ENCODE measurements at regions not wholly inside any gene's neighbourhood (a gene's known extent, or its start where the extent isn't known, plus 50 kb on each side); places are given as distances from the start of the nearest gene placed in this dataset.

DNA sequence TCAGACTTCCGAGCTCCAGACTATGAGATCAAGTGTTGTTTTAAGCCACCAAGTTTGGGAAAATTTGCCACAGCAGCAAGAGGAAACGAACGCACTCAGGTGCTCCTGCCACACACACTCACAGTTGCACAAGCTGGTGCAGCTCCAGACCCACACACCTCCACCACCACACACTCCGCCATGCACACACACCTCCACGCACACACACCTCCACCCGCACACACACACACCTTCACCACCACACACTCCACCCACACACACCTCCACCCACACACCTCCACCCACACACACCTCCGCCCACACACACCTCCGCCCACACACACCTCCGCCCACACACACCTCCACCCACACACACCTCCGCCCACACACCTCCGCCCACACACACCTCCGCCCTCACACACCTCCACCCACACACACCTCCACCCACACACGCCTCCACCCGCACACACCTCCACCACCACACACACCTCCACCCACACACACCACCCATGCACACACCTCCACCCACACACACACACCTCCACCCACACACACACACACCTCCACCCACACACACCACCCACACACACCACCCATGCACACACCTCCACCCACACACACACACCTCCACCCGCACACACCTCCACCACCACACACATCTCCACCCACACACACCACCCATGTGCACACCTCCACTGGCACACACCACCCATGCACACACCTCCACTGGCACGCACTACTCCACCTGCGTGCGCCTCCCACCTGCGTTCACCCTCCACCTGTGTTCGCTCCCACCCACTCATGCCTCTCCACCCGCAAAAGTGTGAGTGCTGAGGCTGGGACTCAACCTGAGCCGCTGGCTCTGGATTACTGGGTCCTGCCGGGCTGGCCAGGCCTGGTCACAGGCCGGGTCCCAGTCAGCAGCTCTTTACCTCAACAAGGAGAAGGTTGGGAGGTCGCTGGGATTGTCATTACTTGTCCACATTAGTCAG, 175.6 kb downstream of the BMP7 start:
- DNase-seq, result peak in 1 of 2 donors; percentile 3

GRCh38 chr20:57091748-57092111, 174.7 kb downstream of the BMP7 start:
- DNase-seq, result no peak

DNA sequence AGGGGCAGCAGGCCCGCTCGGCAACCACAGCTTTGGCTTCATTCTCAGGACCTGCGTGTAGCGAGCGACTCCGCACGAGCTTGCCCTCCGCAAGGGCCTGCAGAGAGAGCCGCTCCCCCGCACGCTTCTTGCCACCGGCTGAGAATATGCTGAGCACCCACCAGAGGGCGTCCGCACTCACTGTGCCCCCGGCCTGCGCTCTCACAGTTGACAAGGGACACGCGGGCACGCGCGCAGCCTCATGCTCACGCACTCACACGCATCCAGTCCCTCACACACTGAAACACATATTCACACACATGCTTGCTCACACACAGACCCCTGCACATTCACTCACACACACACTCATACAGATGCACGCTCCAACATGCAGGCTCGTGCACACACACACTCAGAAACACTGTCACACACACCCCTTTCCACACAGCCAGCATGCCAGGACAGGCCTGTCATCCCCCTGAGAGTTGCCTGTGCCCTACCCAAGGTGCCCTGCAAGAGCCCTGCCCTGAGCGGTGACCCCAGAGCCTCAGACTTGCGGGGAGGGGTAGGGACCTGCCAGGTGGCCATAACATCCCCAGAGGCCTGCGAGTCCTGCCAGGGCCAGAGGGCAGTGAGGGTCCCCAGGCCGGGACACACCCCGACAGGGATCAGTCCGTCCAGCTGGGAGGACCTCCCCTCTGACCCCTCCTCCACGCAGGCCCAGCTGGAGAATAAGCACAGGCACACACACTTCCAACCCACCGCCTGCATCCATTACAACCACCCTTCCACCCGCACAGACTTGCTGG, 174.1 kb downstream of the BMP7 start:
- peak; percentile 48 to 57 for DNase-seq

DNA sequence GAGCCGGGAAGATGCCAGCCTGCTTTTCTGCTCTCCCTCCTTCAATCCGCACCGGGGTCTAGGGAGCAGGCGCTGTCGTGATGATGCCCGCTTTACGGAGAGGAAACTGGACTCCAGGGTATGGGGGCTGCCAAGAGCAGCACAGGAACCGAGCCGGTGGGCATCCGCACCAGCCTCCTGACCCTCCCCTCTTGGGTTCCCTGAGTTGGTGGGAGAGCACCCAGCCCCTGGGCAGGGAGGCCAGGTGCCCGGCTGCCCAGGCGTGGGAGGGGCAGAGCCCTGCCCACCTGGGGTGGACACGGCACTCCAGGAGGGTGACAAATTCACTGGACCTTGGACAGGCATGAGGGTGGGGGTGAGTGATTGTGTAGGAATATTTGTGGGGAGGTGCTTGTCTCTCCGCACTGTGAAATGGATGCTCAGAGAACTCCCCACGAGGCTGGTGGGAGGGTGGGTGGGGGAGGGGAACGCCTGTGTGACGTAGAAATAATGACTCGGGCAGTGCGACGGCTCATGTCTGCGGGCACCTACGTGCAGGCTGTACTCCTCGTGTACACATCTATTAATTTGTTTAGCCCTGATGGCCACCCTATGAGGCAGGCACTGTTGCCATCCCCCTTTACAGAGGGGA, 173.4 kb downstream of the BMP7 start:
- no peak for DNase-seq

DNA sequence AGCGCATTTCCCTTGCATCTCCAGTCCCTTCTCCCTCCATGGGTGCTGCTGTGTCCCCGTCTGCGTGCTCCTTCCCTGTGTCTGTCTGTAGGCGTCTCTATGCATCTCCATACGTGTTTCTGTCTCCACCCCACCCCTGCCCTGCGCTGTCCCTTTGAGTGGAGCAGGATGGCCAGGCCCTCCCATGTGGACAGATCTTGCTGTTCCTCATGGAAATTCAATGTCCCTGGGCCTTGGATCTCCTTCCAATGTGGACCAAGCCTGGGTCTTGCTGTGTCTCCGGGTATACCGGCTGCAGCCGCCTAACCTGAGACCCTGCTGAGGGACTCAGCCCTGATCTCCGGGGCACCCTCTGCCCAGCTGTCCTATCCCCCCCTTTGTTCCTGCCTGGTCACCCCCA, 172.7 kb downstream of the BMP7 start:
- DNase-seq, result no peak

- no peak for DNase-seq
Measured at GRCh38 chr20:57094252-57094891, 172.1 kb downstream of the BMP7 start.

DNA sequence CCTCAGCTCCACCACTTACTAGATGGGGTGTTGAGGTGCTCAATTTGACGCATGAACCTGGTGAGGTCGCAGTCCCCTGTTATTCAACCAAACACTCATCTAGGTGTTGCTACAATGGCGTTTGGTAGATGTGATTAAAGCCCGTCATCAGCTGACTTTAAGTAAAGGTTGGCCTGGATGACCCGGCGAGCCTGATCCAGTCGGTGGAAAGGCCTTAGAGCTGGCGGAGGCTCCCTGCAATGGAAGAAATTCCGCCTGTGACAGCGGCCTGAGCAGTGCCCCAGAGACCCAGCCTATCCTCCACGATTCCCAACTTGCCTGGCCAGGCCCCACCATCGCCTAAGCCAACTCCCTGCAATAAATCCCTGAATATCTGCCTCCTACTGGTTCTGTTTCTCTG, 171.4 kb downstream of the BMP7 start:
- DNase-seq, result no peak

DNA sequence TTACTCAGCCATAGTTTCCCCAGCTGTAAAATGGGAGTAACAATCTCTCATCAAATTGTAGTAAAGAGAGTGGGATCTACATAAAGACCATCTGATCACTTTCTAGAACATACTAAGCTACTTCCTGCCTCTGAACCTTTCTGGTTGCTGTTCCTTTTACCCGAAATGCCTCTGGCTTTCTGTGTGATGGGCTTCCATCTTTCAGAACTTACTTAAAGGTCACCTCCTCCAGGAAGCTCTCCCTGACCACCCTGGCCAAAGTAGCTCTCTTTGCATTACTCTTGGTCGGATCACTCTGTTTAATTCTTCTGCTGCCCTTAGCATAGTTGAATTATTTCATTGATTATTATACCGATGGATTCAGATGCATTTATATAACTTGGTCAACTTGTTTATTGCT, 171.0 kb downstream of the BMP7 start:
- DNase-seq, result no peak

GRCh38 chr20:57097245-57097915, 169.1 kb downstream of the BMP7 start:
- DNase-seq, result no peak

- DNase-seq, result no peak
Measured at GRCh38 chr20:57102160-57102559, 164.3 kb downstream of the BMP7 start.

GRCh38 chr20:57102566-57102965, 163.9 kb downstream of the BMP7 start:
- DNase-seq, result no peak

- no peak for DNase-seq
Measured at GRCh38 chr20:57103146-57103800, 163.2 kb downstream of the BMP7 start.

DNA sequence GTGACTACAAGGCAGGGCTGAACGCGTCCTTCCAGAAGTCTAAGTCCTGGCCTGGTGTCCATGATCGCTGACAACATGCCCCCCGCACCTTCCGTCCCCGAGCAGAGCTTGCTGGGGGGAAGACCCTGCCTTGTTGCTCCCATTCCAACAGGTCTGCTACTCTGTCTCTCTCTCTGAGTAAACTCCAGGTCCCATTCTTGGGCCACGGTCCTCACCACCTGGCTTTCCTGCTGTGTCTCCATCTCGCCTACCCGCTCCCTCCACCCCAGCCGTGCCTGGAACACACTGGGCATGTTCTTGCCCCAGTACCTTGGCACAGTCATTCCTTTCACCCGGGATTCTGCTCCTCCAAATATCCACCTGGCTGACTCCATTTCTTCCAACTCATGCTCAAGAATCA, 162.3 kb downstream of the BMP7 start:
- no peak for DNase-seq

DNA sequence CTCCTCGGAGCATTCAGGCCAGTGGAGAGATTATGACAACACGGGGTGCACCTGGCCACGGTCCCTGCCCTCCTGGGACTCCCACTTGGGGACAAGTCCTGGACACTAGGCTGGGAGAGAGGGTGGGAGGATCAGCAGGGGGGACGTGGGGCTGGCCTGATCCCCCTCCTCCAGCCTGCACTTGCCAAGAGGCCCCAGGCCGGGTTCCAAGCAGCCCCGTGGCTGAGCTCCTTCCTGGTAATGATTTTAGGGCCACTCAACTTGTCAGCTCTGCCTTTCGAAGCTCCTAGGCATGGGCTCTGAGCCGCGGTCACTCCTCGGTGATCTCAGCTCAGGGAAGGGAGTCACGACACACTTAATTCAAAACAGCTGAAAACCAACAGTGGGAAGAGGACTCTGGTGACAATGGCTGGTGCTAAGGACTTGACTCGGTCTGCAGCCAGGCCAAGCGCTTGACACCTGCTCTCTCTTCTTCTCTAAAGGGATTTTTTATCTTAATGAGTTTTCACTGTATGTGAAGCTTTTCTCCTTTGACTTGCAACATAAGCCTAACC, 161.7 kb downstream of the BMP7 start:
- DNase-seq, result no peak

DNA sequence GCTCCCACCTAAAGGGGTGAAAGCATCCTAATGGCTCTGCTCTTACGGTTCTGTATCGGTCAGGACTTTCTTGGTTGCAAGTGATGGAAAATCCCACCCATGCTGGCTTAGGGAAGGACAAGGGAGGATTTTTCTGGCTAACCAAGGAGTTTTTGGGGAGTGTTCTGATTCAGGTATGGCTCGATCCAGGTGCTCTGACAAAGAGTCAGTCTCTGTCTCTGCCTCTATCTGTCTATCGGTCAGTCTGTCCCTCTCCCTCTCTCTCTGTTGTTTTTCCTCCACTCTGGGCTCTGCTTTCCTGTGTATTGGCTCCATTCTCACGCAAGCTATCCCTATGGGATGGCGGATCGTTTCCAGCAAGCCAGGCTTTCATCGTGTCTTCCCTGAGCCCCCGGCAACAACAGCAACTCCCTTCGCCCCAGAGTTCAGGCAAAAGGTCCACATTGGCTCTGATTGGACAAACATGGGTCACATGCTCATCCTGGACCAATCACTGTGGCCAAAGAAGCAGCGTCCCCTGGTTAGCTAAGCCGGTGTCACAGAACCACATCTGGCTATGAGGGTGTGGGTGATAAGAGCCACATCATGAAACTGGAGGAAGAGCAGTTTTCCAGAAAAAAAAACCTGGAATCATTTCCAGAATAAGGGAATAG, 160.3 kb downstream of the BMP7 start:
- DNase-seq, result no peak

DNA sequence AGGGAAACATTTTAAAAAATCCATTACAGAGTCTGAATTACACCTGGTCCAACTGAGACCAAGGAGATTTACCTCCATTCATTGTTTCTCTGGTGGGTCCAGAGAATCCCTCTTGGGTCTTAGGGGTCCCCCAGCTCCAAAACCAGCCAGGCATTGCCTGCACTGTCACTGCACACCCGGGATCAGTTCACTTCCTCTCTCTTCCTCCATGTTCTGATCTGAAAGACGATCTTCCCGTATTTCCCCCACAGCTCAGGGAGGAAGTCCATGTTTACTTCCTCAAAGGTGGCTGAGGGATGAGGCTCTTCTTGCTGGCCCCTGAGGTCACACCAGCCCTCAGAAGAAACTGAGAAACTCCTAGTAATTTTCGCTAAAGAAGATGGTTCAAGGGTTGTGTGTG, 159.7 kb downstream of the BMP7 start:
- DNase-seq, result peak; percentile 8 to 20

DNA sequence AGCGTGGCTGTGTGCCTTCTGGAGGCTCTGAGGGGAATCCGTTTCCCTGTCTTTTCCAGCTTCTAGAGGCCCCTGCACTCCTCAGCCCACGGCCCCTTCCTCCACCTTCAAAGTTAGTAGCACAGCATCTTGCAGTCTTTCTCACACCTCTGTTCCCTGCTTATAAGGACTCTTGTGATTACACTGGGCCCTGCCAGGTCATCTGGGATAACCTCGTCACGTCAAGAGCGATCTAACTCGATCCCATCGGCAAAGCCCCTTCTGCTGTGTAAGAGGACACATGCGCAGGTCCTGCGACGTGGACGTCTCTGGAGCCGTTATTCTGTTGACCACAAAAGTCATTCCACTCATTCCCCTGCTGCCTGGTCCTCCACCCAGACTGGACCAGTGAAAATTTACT, 159.2 kb downstream of the BMP7 start:
- no peak for DNase-seq

GRCh38 chr20:57108218-57108617, 158.2 kb downstream of the BMP7 start:
- no peak for DNase-seq

GRCh38 chr20:57108742-57109570, 157.5 kb downstream of the BMP7 start:
- no peak for DNase-seq

DNA sequence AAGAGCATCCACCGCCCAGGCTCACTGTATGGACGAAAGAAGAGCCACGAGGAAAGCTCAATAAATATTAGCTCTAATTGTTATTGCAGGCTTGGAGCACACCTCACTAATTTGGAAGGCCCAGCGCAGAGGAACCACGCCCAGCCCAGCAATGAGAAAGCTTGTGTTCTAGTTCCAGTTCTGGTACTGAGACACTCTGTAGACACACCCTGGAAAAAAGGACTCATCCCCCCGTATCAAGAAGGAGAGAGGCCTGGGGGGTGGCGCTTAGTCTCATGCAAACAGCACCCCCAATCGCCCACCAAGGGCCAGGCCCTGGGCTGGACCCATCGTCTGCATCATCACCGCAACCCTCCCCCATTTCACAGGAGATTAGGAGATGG, 156.9 kb downstream of the BMP7 start:
- DNase-seq, result no peak
